GM12864 (cell line): ENCODE measurements at regions not wholly inside any gene's neighbourhood (a gene's known extent, or its start where the extent isn't known, plus 50 kb on each side); places are given as distances from the start of the nearest gene placed in this dataset.

Source experiments
- DNase-seq: peaks from one replicate; pipeline ENCODE4 v3.0.0-alpha.2; 2011; ENCODE audit warnings: low read depth
- H3K4me3 ChIP-seq: 2 replicates; pipeline ENCODE4 v1.5.1; 2011; ENCODE audit warnings: mild to moderate bottlenecking, low read depth, low read length, control low read depth
- CTCF ChIP-seq: IDR thresholded peaks from 2 replicates; pipeline ENCODE4 v1.5.1; 2011; ENCODE audit warnings: low read depth, mild to moderate bottlenecking, moderate library complexity, low read length, control low read depth, inconsistent platforms; ENCODE audit errors: missing control alignments

GRCh38 chr2:122244598-122245229 lies 489.3 kb downstream of the TSN start:
- no peak for DNase-seq
- no peak for TF ChIP-seq CTCF
- no peak overlapping the region for H3K4me3 ChIP-seq

GRCh38 chr2:122249673-122250072 lies 494.2 kb downstream of the TSN start:
- H3K4me3 ChIP-seq, result no peak overlapping the region
- TF ChIP-seq CTCF, result no peak
- no peak for DNase-seq

GRCh38 chr2:122251158-122251557 lies 495.7 kb downstream of the TSN start:
- H3K4me3 ChIP-seq, result no peak overlapping the region
- no peak for DNase-seq
- no peak for TF ChIP-seq CTCF

- TF ChIP-seq CTCF, result no peak
- H3K4me3 ChIP-seq, result no peak overlapping the region
- no peak for DNase-seq
Observed at GRCh38 chr2:122251566-122251965, 496.1 kb downstream of the TSN start.

GRCh38 chr2:122255924-122256323 lies 500.5 kb downstream of the TSN start:
- no peak for DNase-seq

GRCh38 chr2:122261911-122262310 lies 506.5 kb downstream of the TSN start:
- DNase-seq, result no peak
- H3K4me3 ChIP-seq, result no peak overlapping the region
- no peak for TF ChIP-seq CTCF

More at GRCh38 chr2:122255924-122256323, 500.5 kb downstream of the TSN start:
- TF ChIP-seq CTCF, result no peak
- H3K4me3 ChIP-seq, result no peak overlapping the region

- TF ChIP-seq CTCF, result no peak
- H3K4me3 ChIP-seq, result no peak overlapping the region
- DNase-seq, result no peak
Observed at GRCh38 chr2:122263746-122264145, 508.3 kb downstream of the TSN start.
